ENCODE measurements at regions not wholly inside any gene's neighbourhood (a gene's known extent, or its start where the extent isn't known, plus 50 kb on each side); places are given as distances from the start of the nearest gene placed in this dataset.

DNA sequence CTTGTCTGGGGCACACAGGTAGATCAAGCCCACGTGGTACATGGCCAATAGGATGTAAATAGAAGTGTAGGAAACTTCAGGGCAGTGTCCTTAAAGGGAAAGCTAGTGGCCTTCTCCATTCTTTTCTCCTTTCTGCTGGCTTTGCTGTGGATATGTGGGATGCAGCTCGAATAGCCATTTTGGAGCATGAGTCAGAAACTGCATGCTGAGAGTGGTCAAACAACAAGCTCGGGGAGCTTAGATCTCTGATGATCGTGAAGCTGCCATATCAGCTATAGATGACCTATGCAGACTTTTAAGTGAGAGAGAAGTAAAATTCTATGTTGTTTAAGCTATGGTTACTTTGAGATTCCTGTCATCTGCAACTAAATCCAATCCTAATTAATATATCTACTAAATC, 241.3 kb upstream of the DAAM1 start:
- Histone ChIP-seq H3K4me1 (replicated peaks; ENCODE audit: insufficient read depth) (no peaks in the 10 kb centered on the region), H3K4me3 (no peak overlapping the region), H3K9me2 (ENCODE audit: insufficient read depth) (no peaks in the 10 kb centered on the region), H3K9me3 (ENCODE audit: insufficient read depth, low read depth) (no peaks in the 10 kb centered on the region), H3F3A (ENCODE audit: insufficient read depth, low read depth) (no peaks in the 10 kb centered on the region), H3K27me3 (ENCODE audit: insufficient read depth, low read depth) (0 out of 2 replicates have a peak, but pooled peaks cover 4% of the 10 kb centered on the region), H3K27ac (no peak overlapping the region), H2AFZ (no peak overlapping the region), H3K4me2 (no peak overlapping the region), H3K79me2 (ENCODE audit: low read depth) (no peaks in the 10 kb centered on the region), H4K20me1 (ENCODE audit: insufficient read depth) (no peaks in the 10 kb centered on the region), H3K36me3 (ENCODE audit: low read depth) (no peaks in the 10 kb centered on the region)
- POLR2A ChIA-PET (ENCODE audit: unreplicated experiment) = no interaction called here
- TF ChIP-seq EZH2 (IDR thresholded peaks at IDR 0.05; ENCODE audit: low read depth) = no peak
- TF ChIP-seq, protein P1, sequence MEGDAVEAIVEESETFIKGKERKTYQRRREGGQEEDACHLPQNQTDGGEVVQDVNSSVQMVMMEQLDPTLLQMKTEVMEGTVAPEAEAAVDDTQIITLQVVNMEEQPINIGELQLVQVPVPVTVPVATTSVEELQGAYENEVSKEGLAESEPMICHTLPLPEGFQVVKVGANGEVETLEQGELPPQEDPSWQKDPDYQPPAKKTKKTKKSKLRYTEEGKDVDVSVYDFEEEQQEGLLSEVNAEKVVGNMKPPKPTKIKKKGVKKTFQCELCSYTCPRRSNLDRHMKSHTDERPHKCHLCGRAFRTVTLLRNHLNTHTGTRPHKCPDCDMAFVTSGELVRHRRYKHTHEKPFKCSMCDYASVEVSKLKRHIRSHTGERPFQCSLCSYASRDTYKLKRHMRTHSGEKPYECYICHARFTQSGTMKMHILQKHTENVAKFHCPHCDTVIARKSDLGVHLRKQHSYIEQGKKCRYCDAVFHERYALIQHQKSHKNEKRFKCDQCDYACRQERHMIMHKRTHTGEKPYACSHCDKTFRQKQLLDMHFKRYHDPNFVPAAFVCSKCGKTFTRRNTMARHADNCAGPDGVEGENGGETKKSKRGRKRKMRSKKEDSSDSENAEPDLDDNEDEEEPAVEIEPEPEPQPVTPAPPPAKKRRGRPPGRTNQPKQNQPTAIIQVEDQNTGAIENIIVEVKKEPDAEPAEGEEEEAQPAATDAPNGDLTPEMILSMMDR (conservative IDR thresholded peaks at IDR 0.05) = no peak
- DNase-seq = no peak
- intact Hi-C loops (cut with micrococcal nuclease; ENCODE audit: unreplicated experiment) = no loop called here
- CTCF ChIA-PET = no interaction called here
- BruUV-seq (replicated peaks) = no TSS peak

- intact Hi-C loops (cut with micrococcal nuclease; ENCODE audit: unreplicated experiment) = no loop called here
- H3K9me3 ChIP-seq (ENCODE audit: insufficient read depth, low read depth) = no peaks in the 10 kb centered on the region
- no peaks in the 10 kb centered on the region for H4K20me1 ChIP-seq (ENCODE audit: insufficient read depth)
- H3F3A ChIP-seq (ENCODE audit: insufficient read depth, low read depth) = no peaks in the 10 kb centered on the region
- 0 out of 2 replicates have a peak, but pooled peaks cover 4% of the 10 kb centered on the region for H3K27me3 ChIP-seq (ENCODE audit: insufficient read depth, low read depth)
- no TSS peak for BruUV-seq (replicated peaks)
- ChIA-PET CTCF (no interaction called here), POLR2A (ENCODE audit: unreplicated experiment) (no interaction called here)
- H3K79me2 ChIP-seq (ENCODE audit: low read depth) = no peaks in the 10 kb centered on the region
- TF ChIP-seq, protein P1 (conservative IDR thresholded peaks at IDR 0.05) = no peak
- TF ChIP-seq EZH2 (IDR thresholded peaks at IDR 0.05; ENCODE audit: low read depth) = no peak
- H3K36me3 ChIP-seq (ENCODE audit: low read depth) = no peaks in the 10 kb centered on the region
- no peak for DNase-seq
- H3K27ac ChIP-seq = no peak overlapping the region
- H3K9me2 ChIP-seq (ENCODE audit: insufficient read depth) = no peaks in the 10 kb centered on the region
- no peaks in the 10 kb centered on the region for H3K4me1 ChIP-seq (replicated peaks; ENCODE audit: insufficient read depth)
- H3K4me2 ChIP-seq = no peak overlapping the region
- no peak overlapping the region for H3K4me3 ChIP-seq
- H2AFZ ChIP-seq = no peak overlapping the region
These were observed 240.5 kb upstream of the DAAM1 start for GRCh38 chr14:58947814-58948445.

GRCh38 chr14:58950555-58950954, 237.9 kb upstream of the DAAM1 start:
- no peak overlapping the region for H3K4me3 ChIP-seq
- CTCF ChIA-PET = no interaction called here

More at GRCh38 chr14:58950555-58950954, 237.9 kb upstream of the DAAM1 start:
- no TSS peak for BruUV-seq (replicated peaks)
- H2AFZ ChIP-seq = no peak overlapping the region
- no peaks in the 10 kb centered on the region for H3K9me2 ChIP-seq (ENCODE audit: insufficient read depth)
- peaks cover 8% of the 10 kb centered on the region; the same call in 1 of the 2 replicates for H3K27me3 ChIP-seq (ENCODE audit: insufficient read depth, low read depth)
- H3K4me1 ChIP-seq (replicated peaks; ENCODE audit: insufficient read depth) = no peaks in the 10 kb centered on the region
- H3K36me3 ChIP-seq (ENCODE audit: low read depth) = no peaks in the 10 kb centered on the region
- DNase-seq = no peak
- H3F3A ChIP-seq (ENCODE audit: insufficient read depth, low read depth) = no peaks in the 10 kb centered on the region
- POLR2A ChIA-PET (ENCODE audit: unreplicated experiment) = no interaction called here
- H3K79me2 ChIP-seq (ENCODE audit: low read depth) = no peaks in the 10 kb centered on the region
- no peak overlapping the region for H3K4me2 ChIP-seq
- no peak overlapping the region for H3K27ac ChIP-seq
- intact Hi-C loops (cut with micrococcal nuclease; ENCODE audit: unreplicated experiment) = no loop called here
- H4K20me1 ChIP-seq (ENCODE audit: insufficient read depth) = no peaks in the 10 kb centered on the region
- no peaks in the 10 kb centered on the region for H3K9me3 ChIP-seq (ENCODE audit: insufficient read depth, low read depth)
- no peak for TF ChIP-seq EZH2 (IDR thresholded peaks at IDR 0.05; ENCODE audit: low read depth)
- TF ChIP-seq, protein P1 (conservative IDR thresholded peaks at IDR 0.05) = no peak
